Neuronal stem cell (in vitro differentiated cells): ENCODE measurements at regions not wholly inside any gene's neighbourhood (a gene's known extent, or its start where the extent isn't known, plus 50 kb on each side); places are given as distances from the start of the nearest gene placed in this dataset.

Experiments used
- DNase-seq: peaks from one replicate; pipeline ENCODE4 v3.0.0-alpha.2; 2013; ENCODE audit warnings: low spot score
- H2AFZ ChIP-seq: one replicate; pipeline ENCODE4 v1.6.1; 2013; ENCODE audit warnings: mild to moderate bottlenecking, low read length, inconsistent platforms
- H2AK5ac ChIP-seq: 2 replicates; pipeline ENCODE4 v1.6.1; 2013; ENCODE audit warnings: low read depth, mild to moderate bottlenecking, inconsistent platforms, low read length, moderate library complexity, mixed read lengths
- H2BK120ac ChIP-seq: 2 replicates; pipeline ENCODE4 v1.6.1; 2013; ENCODE audit warnings: low read depth, mild to moderate bottlenecking, inconsistent platforms, low read length, moderate library complexity, mixed read lengths
- H2BK12ac ChIP-seq: one replicate; pipeline ENCODE4 v1.6.1; 2013; ENCODE audit warnings: low read length, inconsistent platforms
- H2BK15ac ChIP-seq: 2 replicates; pipeline ENCODE4 v1.6.1; 2013; ENCODE audit warnings: mild to moderate bottlenecking, low read length, inconsistent platforms, mixed read lengths
- H2BK5ac ChIP-seq: one replicate; pipeline ENCODE4 v1.6.1; 2013; ENCODE audit warnings: inconsistent platforms, mild to moderate bottlenecking, low read length, moderate library complexity
- H3K14ac ChIP-seq: one replicate; pipeline ENCODE4 v1.6.1; 2013; ENCODE audit warnings: low read length, inconsistent platforms
- H3K18ac ChIP-seq: 2 replicates; pipeline ENCODE4 v1.6.1; 2013; ENCODE audit warnings: low read length, inconsistent platforms
- H3K23ac ChIP-seq: 2 replicates; pipeline ENCODE4 v1.6.1; 2013; ENCODE audit warnings: low read depth, mild to moderate bottlenecking, mixed read lengths, low read length, inconsistent platforms; ENCODE audit not compliant: poor library complexity
- H3K27ac ChIP-seq: replicated peaks from 3 replicates; pipeline ENCODE4 v1.5.1; 2013; ENCODE audit warnings: low read length, inconsistent platforms
- H3K27me3 ChIP-seq, 3 experiments: 2 replicates each; pipeline ENCODE4 v1.6.1; 2013; ENCODE audit warnings: low read length in 3 of 3, mild to moderate bottlenecking in 2 of 3, inconsistent platforms in 1 of 3, low read depth in 1 of 3, mixed read lengths in 1 of 3, moderate library complexity in 1 of 3; ENCODE audit not compliant: control insufficient read depth in 3 of 3, insufficient read depth in 3 of 3
- H3K36me3 ChIP-seq, 2 donors: replicated peaks in 1 of 2; 2 replicates each; pipeline ENCODE4 v1.6.1; 2013; ENCODE audit warnings: low read length in 2 of 2; ENCODE audit not compliant: control insufficient read depth in 2 of 2, insufficient read depth in 2 of 2
- H3K4ac ChIP-seq: 2 replicates; pipeline ENCODE4 v1.6.1; 2013; ENCODE audit warnings: inconsistent platforms, mild to moderate bottlenecking, low read length, moderate library complexity
- H3K4me1 ChIP-seq, 2 donors: 1 replicate in 1 of 2; 2 replicates in 1 of 2; pipeline ENCODE4 v1.6.1; 2013; ENCODE audit warnings: low read length in 2 of 2, low read depth in 1 of 2; ENCODE audit not compliant: control insufficient read depth in 2 of 2, insufficient read depth in 1 of 2
- H3K4me2 ChIP-seq: one replicate; pipeline ENCODE4 v1.6.1; 2013; ENCODE audit warnings: mild to moderate bottlenecking, low read length, inconsistent platforms; ENCODE audit not compliant: insufficient read depth, poor library complexity, severe bottlenecking
- H3K4me3 ChIP-seq, 2 donors: 2 replicates each; pipeline ENCODE4 v1.5.1; 2013; ENCODE audit warnings: low read length in 2 of 2, mild to moderate bottlenecking in 2 of 2, inconsistent platforms in 1 of 2, moderate library complexity in 1 of 2
- H3K79me1 ChIP-seq: one replicate; pipeline ENCODE4 v1.6.1; 2013; ENCODE audit warnings: low read depth, mild to moderate bottlenecking, inconsistent platforms, low read length, moderate library complexity
- H3K9ac ChIP-seq: one replicate; pipeline ENCODE4 v1.6.1; 2013; ENCODE audit warnings: mild to moderate bottlenecking, low read depth, low read length, inconsistent platforms; ENCODE audit not compliant: poor library complexity
- H3K9me3 ChIP-seq, 2 donors: replicated peaks in 1 of 2; 2 replicates each; pipeline versions ENCODE3 to v1.6.1; 2013; ENCODE audit warnings: low read length in 2 of 2, mild to moderate bottlenecking in 2 of 2, inconsistent platforms in 1 of 2, low read depth in 1 of 2, mixed read lengths in 1 of 2, moderate library complexity in 1 of 2; ENCODE audit not compliant: control insufficient read depth in 2 of 2, insufficient read depth in 1 of 2
- H4K8ac ChIP-seq: one replicate; pipeline ENCODE4 v1.6.1; 2013; ENCODE audit warnings: low read depth, mild to moderate bottlenecking, inconsistent platforms, low read length, moderate library complexity
- H4K91ac ChIP-seq: one replicate; pipeline ENCODE4 v1.6.1; 2013; ENCODE audit warnings: low read length, low read depth, mild to moderate bottlenecking, inconsistent platforms; ENCODE audit not compliant: poor library complexity
- WGBS, 2 donors: extraction: QIAGEN DNeasy Blood & Tissue Kit; methylation state at CpG; one replicate each; pipeline ENCODE4 v1.1.7; 2013; ENCODE audit warnings: missing lambda C conversion rate in 2 of 2, mixed read lengths in 1 of 2; ENCODE audit not compliant: insufficient read length in 2 of 2, insufficient replicate concordance in 1 of 2; ENCODE audit errors: extremely low coverage in 2 of 2; 5-methylcytosine and 5-hydroxymethylcytosine counted together

DNA sequence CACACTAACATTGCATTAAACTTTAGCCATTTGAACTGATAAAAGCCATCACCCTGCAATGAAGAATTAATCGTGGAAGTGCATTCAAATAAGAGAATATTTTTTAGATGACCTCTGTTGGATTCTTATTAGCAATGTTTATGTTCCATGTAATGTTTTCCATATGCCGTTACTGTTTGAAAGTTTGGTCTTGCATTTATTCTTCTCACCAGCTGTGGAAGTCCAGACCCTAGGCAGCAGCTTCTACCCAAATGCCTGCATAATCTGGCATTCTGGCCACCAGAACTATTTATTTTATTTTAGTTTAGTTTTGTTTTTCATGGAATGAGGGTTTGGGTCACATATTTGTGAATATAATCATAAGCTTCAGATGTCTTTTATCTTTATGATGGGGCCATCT, 140.4 kb downstream of the SAMD5 start:
- H2AFZ ChIP-seq = no peak overlapping the region
- no peaks in the 10 kb centered on the region for H3K27me3 ChIP-seq
- peaks cover 0 to 6% of the 10 kb centered on the region in 2 donors for H3K4me1 ChIP-seq
- H3K18ac ChIP-seq = no peak overlapping the region
- no peak overlapping the region for H3K14ac ChIP-seq
- H3K4ac ChIP-seq = no peak overlapping the region
- H3K79me1 ChIP-seq = no peaks in the 10 kb centered on the region
- no peak for DNase-seq
- H2BK12ac ChIP-seq = no peak overlapping the region
- H3K9me3 ChIP-seq = no peaks in the 10 kb centered on the region
- no peak overlapping the region for H2BK15ac ChIP-seq
- H3K23ac ChIP-seq = no peak overlapping the region
- H3K36me3 ChIP-seq = no peaks in the 10 kb centered on the region
- H3K27ac ChIP-seq = no peak overlapping the region
- no peak overlapping the region for H3K4me2 ChIP-seq
- H4K8ac ChIP-seq = no peak overlapping the region
- no peak overlapping the region for H2BK5ac ChIP-seq
- no peak overlapping the region for H2BK120ac ChIP-seq
- H4K91ac ChIP-seq = no peak overlapping the region
- H2AK5ac ChIP-seq = no peak overlapping the region
- H3K9ac ChIP-seq = no peak overlapping the region
- no peak overlapping the region for H3K4me3 ChIP-seq
- WGBS, 2 donors = no CpG with 5 or more reads among the region's 2 CpGs

DNA sequence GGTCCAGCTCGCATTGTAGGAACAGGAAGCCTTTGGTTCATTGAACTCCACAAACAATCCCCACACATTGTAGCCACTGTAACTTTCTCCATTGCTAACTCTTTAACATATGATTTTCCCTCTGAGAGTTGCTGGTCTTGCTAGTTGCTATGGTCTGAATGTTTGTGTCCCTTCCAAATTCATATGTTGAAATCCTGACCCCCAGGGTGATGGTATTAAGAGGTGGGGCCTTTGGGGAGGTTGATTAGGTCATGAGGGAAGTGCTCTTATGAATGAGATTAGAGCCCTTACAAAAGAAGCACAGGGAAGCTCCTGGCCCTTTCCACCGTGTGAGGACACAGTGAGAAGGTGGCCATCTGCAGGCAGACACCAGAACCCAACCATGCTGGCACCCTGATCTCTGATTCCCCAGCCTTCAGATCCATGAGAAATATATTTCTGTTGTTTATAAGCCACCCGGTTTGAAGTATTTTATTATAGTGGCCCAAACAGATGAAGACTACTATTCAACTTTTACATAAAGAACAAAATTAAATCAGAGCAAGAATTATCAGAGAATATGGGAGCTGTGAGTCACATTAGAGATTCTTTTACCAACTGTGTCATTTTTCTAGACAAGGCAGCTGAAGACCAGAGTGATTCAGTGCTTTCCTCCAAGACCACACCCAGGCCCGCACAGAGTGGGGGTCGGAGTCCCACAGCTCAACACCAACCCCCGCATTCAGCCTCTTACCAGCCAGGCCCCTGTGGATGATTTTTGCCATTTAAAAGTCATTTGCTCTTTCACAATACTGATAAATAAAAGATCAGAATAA, 143.0 kb downstream of the SAMD5 start:
- H3K79me1 ChIP-seq = no peaks in the 10 kb centered on the region
- WGBS, 2 donors = no CpG with 5 or more reads among the region's 6 CpGs
- no peaks in the 10 kb centered on the region for H3K27me3 ChIP-seq
- no peak overlapping the region for H2BK15ac ChIP-seq
- H2BK5ac ChIP-seq = no peak overlapping the region
- no peak overlapping the region for H3K27ac ChIP-seq
- no peak overlapping the region for H3K18ac ChIP-seq
- DNase-seq = no peak
- H2AK5ac ChIP-seq = no peak overlapping the region
- H3K9ac ChIP-seq = no peak overlapping the region
- H4K8ac ChIP-seq = no peak overlapping the region
- H3K23ac ChIP-seq = no peak overlapping the region
- H3K4ac ChIP-seq = no peak overlapping the region
- H2AFZ ChIP-seq = no peak overlapping the region
- H3K14ac ChIP-seq = no peak overlapping the region
- peaks cover 0 to 5% of the 10 kb centered on the region in 2 donors for H3K4me1 ChIP-seq
- H3K9me3 ChIP-seq = no peaks in the 10 kb centered on the region
- H2BK12ac ChIP-seq = no peak overlapping the region
- H3K4me3 ChIP-seq = no peak overlapping the region
- H2BK120ac ChIP-seq = no peak overlapping the region
- no peak overlapping the region for H4K91ac ChIP-seq
- H3K4me2 ChIP-seq = no peak overlapping the region
- H3K36me3 ChIP-seq = no peaks in the 10 kb centered on the region

DNA sequence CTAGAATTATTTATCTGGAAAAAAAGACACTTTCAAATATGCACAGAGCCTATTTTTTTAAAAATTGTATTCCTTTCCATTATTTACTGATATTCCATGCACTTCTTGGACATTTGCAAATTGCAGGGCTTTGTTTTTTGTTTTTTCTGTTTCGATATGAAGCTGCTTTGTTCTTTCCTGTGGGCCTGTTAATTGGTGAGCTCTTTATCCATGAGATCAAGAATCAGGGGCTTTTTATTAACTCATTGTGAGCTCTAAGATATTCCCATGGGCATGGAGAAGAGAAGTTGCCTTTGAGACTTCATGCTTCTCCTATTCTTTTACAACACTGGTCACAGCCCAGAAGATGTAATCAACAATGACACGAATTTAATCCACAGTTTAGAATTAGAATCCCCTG, 145.1 kb downstream of the SAMD5 start:
- H3K79me1 ChIP-seq = no peaks in the 10 kb centered on the region
- no peaks in the 10 kb centered on the region for H3K27me3 ChIP-seq
- no CpG with 5 or more reads among the region's 2 CpGs for WGBS, 2 donors
- no peak overlapping the region for H2AK5ac ChIP-seq
- no peak overlapping the region for H4K91ac ChIP-seq
- H4K8ac ChIP-seq = no peak overlapping the region
- no peak overlapping the region for H3K18ac ChIP-seq
- no peak for DNase-seq
- H2AFZ ChIP-seq = no peak overlapping the region
- peaks cover 0 to 5% of the 10 kb centered on the region in 2 donors for H3K4me1 ChIP-seq
- no peaks in the 10 kb centered on the region for H3K9me3 ChIP-seq
- H3K4ac ChIP-seq = no peak overlapping the region
- no peaks in the 10 kb centered on the region for H3K36me3 ChIP-seq
- no peak overlapping the region for H3K9ac ChIP-seq
- H2BK15ac ChIP-seq = no peak overlapping the region
- no peak overlapping the region for H2BK120ac ChIP-seq
- H3K4me2 ChIP-seq = no peak overlapping the region
- H2BK5ac ChIP-seq = no peak overlapping the region
- H3K27ac ChIP-seq = no peak overlapping the region
- no peak overlapping the region for H3K23ac ChIP-seq
- no peak overlapping the region for H3K4me3 ChIP-seq
- no peak overlapping the region for H2BK12ac ChIP-seq
- H3K14ac ChIP-seq = no peak overlapping the region

DNA sequence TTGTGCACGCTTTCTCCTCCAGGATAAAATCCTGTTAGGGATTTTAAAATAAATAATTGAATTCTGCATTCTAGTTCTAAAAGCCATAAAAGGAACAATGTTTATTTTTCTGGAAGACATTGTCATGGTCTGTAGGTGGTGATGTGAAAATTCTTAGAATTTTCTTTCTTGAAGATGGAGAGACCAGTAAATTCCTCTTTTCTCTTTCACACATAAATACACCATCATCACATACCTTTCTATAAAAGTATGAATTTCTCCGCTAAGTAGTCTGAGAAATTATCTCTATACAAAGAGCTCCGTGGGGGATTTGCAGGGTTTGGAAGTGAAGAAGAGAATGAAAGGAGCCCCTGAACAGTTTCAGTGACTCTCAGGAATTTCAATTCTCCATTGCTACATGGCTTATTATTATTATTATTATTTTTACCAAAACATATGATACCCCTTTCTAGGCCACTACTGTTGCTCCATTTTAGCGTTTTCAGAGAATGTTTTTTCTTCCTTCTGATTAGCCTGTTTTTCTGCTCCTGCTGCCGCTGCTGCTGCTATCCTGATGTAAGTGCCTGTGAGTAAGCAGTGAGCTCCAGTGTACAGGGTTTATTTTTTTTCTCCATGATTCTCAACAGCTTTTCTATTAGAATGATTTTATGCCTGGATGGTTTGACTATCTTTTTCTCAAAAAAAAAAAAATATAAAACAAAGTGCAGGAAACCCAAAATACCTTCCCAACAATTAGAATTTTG, 145.8 kb downstream of the SAMD5 start:
- no peak overlapping the region for H3K9ac ChIP-seq
- H3K27me3 ChIP-seq = no peaks in the 10 kb centered on the region
- DNase-seq = no peak
- no peak overlapping the region for H3K4me2 ChIP-seq
- no CpG with 5 or more reads among the region's 5 CpGs for WGBS, 2 donors
- H2BK5ac ChIP-seq = no peak overlapping the region
- H3K23ac ChIP-seq = no peak overlapping the region
- H2BK12ac ChIP-seq = no peak overlapping the region
- H3K9me3 ChIP-seq = no peaks in the 10 kb centered on the region
- H3K27ac ChIP-seq = no peak overlapping the region
- no peak overlapping the region for H4K91ac ChIP-seq
- H2BK120ac ChIP-seq = no peak overlapping the region
- no peak overlapping the region for H3K14ac ChIP-seq
- H2AFZ ChIP-seq = no peak overlapping the region
- no peaks in the 10 kb centered on the region for H3K79me1 ChIP-seq
- no peak overlapping the region for H2AK5ac ChIP-seq
- H3K4ac ChIP-seq = no peak overlapping the region
- no peak overlapping the region for H3K4me3 ChIP-seq
- no peak overlapping the region for H2BK15ac ChIP-seq
- no peak overlapping the region for H3K18ac ChIP-seq
- peaks cover 0 to 5% of the 10 kb centered on the region in 2 donors for H3K4me1 ChIP-seq
- H4K8ac ChIP-seq = no peak overlapping the region
- no peaks in the 10 kb centered on the region for H3K36me3 ChIP-seq
